Hepatocyte (in vitro differentiated cells): ENCODE measurements at regions not wholly inside any gene's neighbourhood (a gene's known extent, or its start where the extent isn't known, plus 50 kb on each side); places are given as distances from the start of the nearest gene placed in this dataset.

Experiments used
- DNase-seq: peaks from one replicate; pipeline ENCODE4 v3.0.0-alpha.2; 2016; ENCODE audit warnings: low spot score
- H2AFZ ChIP-seq: fragments of 200-600 bp; sonication (generic); 2 replicates; pipeline ENCODE4 v1.6.0; 2016; ENCODE audit warnings: antibody characterized with exemption, mild to moderate bottlenecking
- H3K27ac ChIP-seq: fragments of 200-600 bp; sonication (generic); 2 replicates; pipeline ENCODE4 v1.5.1; 2016; ENCODE audit warnings: mild to moderate bottlenecking
- H3K27me3 ChIP-seq: fragments of 200-600 bp; sonication (generic); 2 replicates; pipeline ENCODE4 v1.6.1; 2016
- H3K36me3 ChIP-seq: fragments of 200-600 bp; sonication (generic); replicated peaks from 2 replicates; pipeline ENCODE4 v1.5.1; 2016; ENCODE audit warnings: low read depth; ENCODE audit not compliant: insufficient read depth
- H3K4me1 ChIP-seq: fragments of 200-600 bp; sonication (generic); 2 replicates; pipeline ENCODE4 v1.5.1; 2016; ENCODE audit warnings: mild to moderate bottlenecking, moderate library complexity; ENCODE audit not compliant: insufficient read depth
- H3K4me2 ChIP-seq: fragments of 200-600 bp; sonication (generic); 2 replicates; pipeline ENCODE4 v1.6.0; 2016
- H3K4me3 ChIP-seq: fragments of 200-600 bp; sonication (generic); 2 replicates; pipeline ENCODE4 v1.5.1; 2016; ENCODE audit warnings: mild to moderate bottlenecking
- H3K79me2 ChIP-seq: fragments of 200-600 bp; sonication (generic); 2 replicates; pipeline ENCODE4 v1.6.0; 2017; ENCODE audit warnings: mild to moderate bottlenecking
- H3K9me2 ChIP-seq: fragments of 200-600 bp; sonication (generic); replicated peaks from 2 replicates; pipeline ENCODE4 v1.6.0; 2017; ENCODE audit warnings: mild to moderate bottlenecking; ENCODE audit not compliant: insufficient read depth
- H3K9me3 ChIP-seq: fragments of 200-600 bp; sonication (generic); 2 replicates; pipeline ENCODE4 v1.5.1; 2016; ENCODE audit warnings: low read depth, mild to moderate bottlenecking
- H4K20me1 ChIP-seq: fragments of 200-600 bp; sonication (generic); 2 replicates; pipeline ENCODE4 v1.6.0; 2016; ENCODE audit warnings: mild to moderate bottlenecking; ENCODE audit not compliant: insufficient read depth, poor library complexity, severe bottlenecking
- CTCF ChIP-seq: fragments of 200-600 bp; sonication (generic); IDR thresholded peaks from 2 replicates; pipeline ENCODE4 v1.5.1; 2016; ENCODE audit warnings: antibody characterized with exemption, mild to moderate bottlenecking; ENCODE audit not compliant: poor library complexity
- EZH2 ChIP-seq: fragments of 200-600 bp; sonication (generic); IDR thresholded peaks from 2 replicates; pipeline ENCODE4 v1.6.1; 2016; ENCODE audit warnings: antibody characterized with exemption, mild to moderate bottlenecking, borderline replicate concordance
- EZH2phosphoT487 ChIP-seq: fragments of 200-600 bp; sonication (generic); IDR thresholded peaks from one replicate; pipeline ENCODE4 v1.6.1; 2018; ENCODE audit warnings: antibody characterized with exemption, mild to moderate bottlenecking, low read depth, moderate library complexity; ENCODE audit not compliant: unreplicated experiment, severe bottlenecking
- WGBS: methylation state at CpG from one replicate; pipeline ENCODE4 v1.1.6; 2016; ENCODE audit warnings: low lambda C conversion rate; ENCODE audit errors: missing lambda C conversion rate; 5-methylcytosine and 5-hydroxymethylcytosine counted together

- TF ChIP-seq EZH2phosphoT487 = no peak
- TF ChIP-seq CTCF = no peak
- peak overlapping the region; percentile 69 for H3K4me2 ChIP-seq
- no peaks in the 10 kb centered on the region for H3K36me3 ChIP-seq
- H3K27me3 ChIP-seq = no peaks in the 10 kb centered on the region
- H3K9me3 ChIP-seq = no peaks in the 10 kb centered on the region
- WGBS = 42% methylated on average over 20 of the region's 24 CpGs
- peaks cover 4% of the 10 kb centered on the region for H3K4me1 ChIP-seq
- no peak overlapping the region for H3K4me3 ChIP-seq
- peak overlapping the region; percentile 57 for H2AFZ ChIP-seq
- H4K20me1 ChIP-seq = no peaks in the 10 kb centered on the region
- H3K9me2 ChIP-seq = no peaks in the 10 kb centered on the region
- no peaks in the 10 kb centered on the region for H3K79me2 ChIP-seq
- no peak overlapping the region for H3K27ac ChIP-seq
- peak; percentile 18 for DNase-seq
These were observed 123.0 kb upstream of the FZD8 start for GRCh38 chr10:35765066-35765527.

GRCh38 chr10:35762311-35763030, 120.4 kb upstream of the FZD8 start:
- no peaks in the 10 kb centered on the region for H3K9me2 ChIP-seq
- H3K4me2 ChIP-seq = no peak overlapping the region
- no peaks in the 10 kb centered on the region for H3K79me2 ChIP-seq
- H3K36me3 ChIP-seq = no peaks in the 10 kb centered on the region
- no peak overlapping the region for H3K27ac ChIP-seq
- H4K20me1 ChIP-seq = no peaks in the 10 kb centered on the region
- no peak overlapping the region for H3K4me3 ChIP-seq
- no peak overlapping the region for H2AFZ ChIP-seq
- 91% methylated on average over 6 of the region's 6 CpGs for WGBS
- no peak for DNase-seq
- H3K9me3 ChIP-seq = no peaks in the 10 kb centered on the region
- peaks cover 3% of the 10 kb centered on the region for H3K4me1 ChIP-seq
- no peak for TF ChIP-seq EZH2
- TF ChIP-seq EZH2phosphoT487 = no peak
- TF ChIP-seq CTCF = no peak
- no peaks in the 10 kb centered on the region for H3K27me3 ChIP-seq

GRCh38 chr10:35758076-35758475, 116.0 kb upstream of the FZD8 start:
- Histone ChIP-seq H4K20me1 (no peaks in the 10 kb centered on the region), H3K27me3 (no peaks in the 10 kb centered on the region), H3K4me3 (no peak overlapping the region), H2AFZ (no peak overlapping the region), H3K79me2 (no peaks in the 10 kb centered on the region), H3K4me1 (no peaks in the 10 kb centered on the region), H3K27ac (no peak overlapping the region), H3K36me3 (no peaks in the 10 kb centered on the region), H3K9me2 (no peaks in the 10 kb centered on the region), H3K4me2 (no peak overlapping the region), H3K9me3 (no peaks in the 10 kb centered on the region)
- TF ChIP-seq CTCF = no peak
- TF ChIP-seq EZH2 = no peak
- no peak for TF ChIP-seq EZH2phosphoT487
- DNase-seq = no peak
- 83% methylated on average over 9 of the region's 9 CpGs for WGBS
